Activated B cell treated with CpG ODN at 0.5 μM for 24 hours (primary cell): ENCODE measurements at regions not wholly inside any gene's neighbourhood (a gene's known extent, or its start where the extent isn't known, plus 50 kb on each side); places are given as distances from the start of the nearest gene placed in this dataset.

ENCODE experiments used
- ATAC-seq: fragments of 200-7000 bp; cut with Tn5 transposase; one replicate; pipeline ENCODE4 v1.10.0; 2021; ENCODE audit warnings: low read depth, mild to moderate bottlenecking, moderate library complexity
- CTCF ChIA-PET: fragments of 350-600 bp; sonication (Branson Sonifier 250); formaldehyde crosslinking; loops from one replicate; lab custom pipeline; 2021; ENCODE audit warnings: antibody characterized with exemption; lab: Charles Lee
- POLR2A ChIA-PET: fragments of 350-600 bp; sonication (Branson Sonifier 250); formaldehyde crosslinking; loops from one replicate; lab custom pipeline; 2021; ENCODE audit warnings: antibody characterized with exemption; lab: Charles Lee
- DNase-seq: peaks from one replicate; pipeline ENCODE4 v3.0.0; 2022
- H3K27ac Mint-ChIP-seq: one replicate; pipeline ENCODE4 v1.8.0; 2020; ENCODE audit warnings: mixed read lengths
- H3K27me3 Mint-ChIP-seq: one replicate; pipeline ENCODE4 v1.8.0; 2021; ENCODE audit warnings: mixed read lengths
- H3K36me3 Mint-ChIP-seq: one replicate; pipeline ENCODE4 v1.8.0; 2021; ENCODE audit warnings: low read depth, mixed read lengths
- H3K4me1 Mint-ChIP-seq: one replicate; pipeline ENCODE4 v1.8.0; 2021; ENCODE audit warnings: mixed read lengths
- H3K4me3 Mint-ChIP-seq: one replicate; pipeline ENCODE4 v1.8.0; 2020; ENCODE audit warnings: mild to moderate bottlenecking, mixed read lengths
- H3K9me3 Mint-ChIP-seq: one replicate; pipeline ENCODE4 v1.8.0; 2020; ENCODE audit warnings: mixed read lengths
- CTCF ChIP-seq: fragments of 200-600 bp; IDR thresholded peaks from one replicate; pipeline ENCODE4 v1.8.0; 2022; ENCODE audit warnings: antibody characterized with exemption, mild to moderate bottlenecking
- intact Hi-C: fragments of 100-400 bp; cut with micrococcal nuclease; formaldehyde crosslinking; loops from one replicate; pipeline ENCODE4 v1.15.1; 2024

DNA sequence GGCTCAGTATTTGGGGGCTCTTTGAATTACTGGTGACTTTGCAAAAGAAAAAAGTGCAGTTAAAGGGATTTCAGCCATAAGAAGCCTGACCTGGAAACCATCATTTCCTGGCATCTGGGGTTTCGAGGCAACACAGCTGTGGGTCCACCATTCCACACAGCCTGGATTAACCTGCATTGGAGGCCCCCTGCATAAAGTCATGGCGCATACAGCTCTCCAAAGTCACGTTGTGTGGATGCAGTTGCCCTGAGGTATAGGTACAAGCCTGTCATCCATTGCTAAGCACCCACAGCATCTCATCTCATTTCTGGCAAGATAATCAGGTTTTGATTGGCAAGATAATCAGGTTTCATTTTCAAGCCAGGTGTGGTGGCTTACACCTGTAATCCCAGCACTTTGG, 54.5 kb upstream of the TAGAP start:
- intact Hi-C loops: loop anchor here (10.0 kb wide), 1 partner anchor 1334 kb away; no protein-coding TSS in a partner anchor

DNA sequence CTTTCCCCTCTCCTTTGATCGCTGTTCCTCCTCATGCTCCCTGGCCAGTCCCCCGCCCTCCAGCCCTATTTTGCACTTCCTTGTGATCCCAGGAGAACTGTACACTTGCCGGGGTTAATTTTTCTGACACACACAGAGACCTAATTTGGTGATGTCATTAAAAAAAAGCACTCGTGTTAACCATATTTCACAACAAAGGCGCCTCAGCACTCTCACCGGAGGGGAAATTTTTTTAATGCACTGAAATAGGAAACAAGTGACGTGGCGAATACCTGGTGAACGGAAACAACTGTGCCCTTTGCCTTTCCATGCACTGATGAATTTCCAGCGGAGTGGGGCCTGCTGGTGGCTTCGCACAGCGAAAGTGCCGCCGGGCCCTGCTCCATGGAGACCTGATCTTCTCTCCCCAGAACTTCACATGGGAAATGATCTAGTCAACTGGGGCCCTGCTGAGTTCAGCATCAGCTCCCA, 53.9 kb upstream of the TAGAP start:
- peaks cover 93% of the 10 kb centered on the region for H3K4me1 Mint-ChIP-seq

More for the DNA sequence above, 54.5 kb upstream of the TAGAP start:
- ChIA-PET POLR2A (interaction anchor here (0.7 to 20.1 kb wide), 12 partner anchors 15 to 230 kb away, joined by 3 to 1007 read pairs (median 5); partner anchors contain the start of genes RSPH3 and TAGAP), CTCF (interaction anchor here (0.9 to 1.5 kb wide), 4 partner anchors 35 to 57 kb away, joined by 3 to 7 read pairs (median 4); no protein-coding TSS in a partner anchor)
- no peaks in the 10 kb centered on the region for H3K27me3 Mint-ChIP-seq
- DNase-seq (no peak), ATAC-seq (no peak)
- TF ChIP-seq CTCF: no peak
- H3K4me1 Mint-ChIP-seq: peaks cover 93% of the 10 kb centered on the region
- H3K4me3 Mint-ChIP-seq: peak overlapping the region; percentile 81
- peak overlapping the region; percentile 99 for H3K27ac Mint-ChIP-seq
- H3K36me3 Mint-ChIP-seq: no peaks in the 10 kb centered on the region
- H3K9me3 Mint-ChIP-seq: no peaks in the 10 kb centered on the region

GRCh38 chr6:159097256-159097655, 52.5 kb upstream of the TAGAP start:
- intact Hi-C loops: loop anchor here (10.0 kb wide), 1 partner anchor 1332 kb away; no protein-coding TSS in a partner anchor
- ChIA-PET CTCF (interaction anchor here (1.8 to 5.9 kb wide), 2 partner anchors 37 to 54 kb away, joined by 6 to 49 read pairs; partner anchors contain the start of gene TAGAP), POLR2A (interaction anchor here (0.7 to 20.1 kb wide), 6 partner anchors 9 to 57 kb away, joined by 3 to 1007 read pairs (median 76); partner anchors contain the start of gene TAGAP)
- H3K36me3 Mint-ChIP-seq: no peaks in the 10 kb centered on the region
- H3K4me3 Mint-ChIP-seq: no peak overlapping the region
- peaks cover 89% of the 10 kb centered on the region for H3K4me1 Mint-ChIP-seq
- H3K9me3 Mint-ChIP-seq: no peaks in the 10 kb centered on the region
- no peaks in the 10 kb centered on the region for H3K27me3 Mint-ChIP-seq
- DNase-seq: no peak
- H3K27ac Mint-ChIP-seq: peak overlapping the region; percentile 99
- ATAC-seq: no peak
- TF ChIP-seq CTCF: no peak

More for the DNA sequence above, 53.9 kb upstream of the TAGAP start:
- ChIA-PET POLR2A (interaction anchor here (0.7 to 20.1 kb wide), 15 partner anchors 9 to 229 kb away, joined by 3 to 1007 read pairs (median 6); partner anchors contain the start of genes RSPH3 and TAGAP), CTCF (interaction anchor here (0.7 to 1.5 kb wide), 6 partner anchors 19 to 89 kb away, joined by 3 to 7 read pairs (median 4); no protein-coding TSS in a partner anchor)
- no peak for TF ChIP-seq CTCF
- Mint-ChIP-seq H3K36me3 (no peaks in the 10 kb centered on the region), H3K9me3 (no peaks in the 10 kb centered on the region), H3K4me3 (peak overlapping the region; percentile 81), H3K27me3 (no peaks in the 10 kb centered on the region), H3K27ac (peak overlapping the region; percentile 99)
- ATAC-seq (peak; percentile 51), DNase-seq (peak; percentile 56)
- intact Hi-C loops: loop anchor here (1.0 to 10.0 kb wide), 4 partner anchors 8 to 1334 kb away; no protein-coding TSS in a partner anchor

GRCh38 chr6:159095616-159096015, 50.8 kb upstream of the TAGAP start:
- intact Hi-C loops: loop anchor here (10.0 kb wide), 1 partner anchor 1331 kb away; no protein-coding TSS in a partner anchor

More at GRCh38 chr6:159095616-159096015, 50.8 kb upstream of the TAGAP start:
- Mint-ChIP-seq H3K27me3 (no peaks in the 10 kb centered on the region), H3K9me3 (no peaks in the 10 kb centered on the region), H3K4me3 (peak overlapping the region; percentile 13), H3K27ac (peak overlapping the region; percentile 99), H3K36me3 (no peaks in the 10 kb centered on the region), H3K4me1 (peaks cover 89% of the 10 kb centered on the region)
- CTCF ChIA-PET: interaction anchor here (0.7 to 5.9 kb wide), 5 partner anchors 8 to 56 kb away, joined by 3 to 49 read pairs (median 17); partner anchors contain the start of gene TAGAP
- ATAC-seq: no peak
- POLR2A ChIA-PET: interaction anchor here (0.5 to 20.1 kb wide), 11 partner anchors 11 to 223 kb away, joined by 4 to 1007 read pairs (median 16); partner anchors contain the start of genes RSPH3 and TAGAP
- TF ChIP-seq CTCF: no peak
- no peak for DNase-seq
